SKM-1 (cell line): ENCODE measurements at regions not wholly inside any gene's neighbourhood (a gene's known extent, or its start where the extent isn't known, plus 50 kb on each side); places are given as distances from the start of the nearest gene placed in this dataset.

Source experiments
- DNase-seq: peaks from one replicate; lab custom pipeline; 2025; ENCODE audit not compliant: unreplicated experiment; lab: John Stamatoyannopoulos, UW

DNA sequence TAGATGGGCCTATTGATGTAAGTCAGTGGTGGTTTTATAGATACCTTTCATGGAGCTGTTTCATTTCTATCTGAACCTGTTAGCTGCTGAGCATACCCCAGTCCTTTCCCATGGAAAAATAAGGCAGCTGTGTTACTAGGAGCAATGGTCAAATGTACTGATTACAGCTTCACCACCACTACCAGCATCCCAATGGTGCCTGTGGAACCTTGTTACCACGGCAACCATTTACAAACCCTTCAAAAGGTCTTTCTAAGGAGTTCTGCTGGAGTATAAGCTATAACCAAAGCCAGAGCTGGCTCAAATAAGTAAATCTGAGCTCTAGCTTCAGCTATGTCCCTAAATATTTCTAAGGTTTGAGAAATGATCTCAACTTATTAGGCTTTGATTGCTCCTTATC is 133.4 kb upstream of the ACP3 start:
- DNase-seq: no peak

DNA sequence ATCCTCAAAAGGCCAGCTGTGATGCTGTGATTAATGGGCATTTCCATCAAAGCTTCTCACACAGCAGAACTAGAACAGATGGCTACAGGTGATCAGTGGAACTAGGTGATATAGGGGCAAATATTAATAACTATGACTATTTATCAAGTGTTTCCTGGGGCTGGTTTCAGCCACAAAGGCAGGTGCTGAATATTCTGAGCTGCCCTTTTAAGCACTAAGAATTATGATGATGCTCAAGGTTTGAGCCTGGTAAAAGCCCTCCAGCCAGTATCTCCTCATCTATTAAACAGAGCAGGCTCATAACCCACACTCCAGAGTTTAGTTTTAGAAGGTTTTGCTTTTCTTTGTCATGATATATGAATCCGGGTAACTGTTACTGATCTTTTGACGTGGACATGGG is 129.5 kb upstream of the ACP3 start:
- no peak for DNase-seq

DNA sequence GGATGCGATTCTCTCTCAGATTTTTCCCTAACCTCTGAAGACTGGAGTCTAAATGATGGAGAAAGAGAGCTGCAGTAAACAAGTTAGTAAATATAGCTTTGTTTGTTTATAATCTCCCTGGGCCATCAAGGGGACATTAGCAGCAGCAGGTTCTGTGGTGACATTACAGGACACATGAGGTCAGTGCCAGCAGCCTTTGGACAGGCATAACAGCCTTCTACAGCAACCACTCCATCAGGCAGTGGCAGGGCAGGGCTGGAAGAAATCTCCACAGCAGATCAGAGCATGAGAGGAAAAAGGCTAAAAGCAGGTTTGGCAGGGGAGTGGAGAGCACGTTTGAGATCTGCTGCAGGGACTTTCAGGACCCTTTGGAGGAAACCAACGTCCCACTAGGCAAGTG is 127.6 kb upstream of the ACP3 start:
- DNase-seq: no peak

DNA sequence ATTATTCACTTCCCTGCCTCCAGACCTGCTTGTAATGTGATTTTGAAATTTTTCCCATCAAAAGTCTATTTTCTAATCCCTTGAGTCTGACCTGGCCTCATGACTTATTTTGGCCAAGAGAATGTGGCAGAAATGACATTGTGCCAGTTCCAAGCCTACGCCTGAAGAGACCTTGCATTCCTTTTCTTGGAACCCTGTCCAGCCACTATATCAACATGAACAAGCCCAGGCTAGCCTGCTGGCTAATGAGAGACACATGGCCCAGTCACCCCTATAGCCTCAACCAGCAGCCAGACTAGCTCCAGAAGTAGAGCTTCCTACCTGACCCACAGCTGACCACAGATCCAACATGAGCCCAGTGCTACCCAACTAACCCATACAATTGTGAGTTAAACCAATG is 121.1 kb upstream of the ACP3 start:
- no peak for DNase-seq

DNA sequence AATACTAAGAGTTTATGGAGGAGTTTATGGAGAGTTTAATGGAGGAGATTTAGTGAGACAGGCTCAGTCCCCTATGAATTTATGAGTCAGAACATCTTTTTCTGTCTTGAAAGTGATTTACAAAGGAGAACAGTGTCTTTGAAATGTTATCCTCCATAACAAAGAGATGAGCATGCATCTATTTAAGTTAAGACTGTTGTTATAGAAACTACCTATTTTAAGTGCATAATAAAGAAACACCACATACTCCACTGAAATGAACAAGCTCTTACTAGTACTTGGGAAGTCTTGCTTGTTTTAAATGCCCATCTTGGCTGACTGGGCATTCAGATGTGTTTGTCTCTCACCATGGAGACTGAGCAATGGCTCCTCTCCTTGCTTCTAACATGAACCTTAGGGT is 118.7 kb upstream of the ACP3 start:
- no peak for DNase-seq

DNA sequence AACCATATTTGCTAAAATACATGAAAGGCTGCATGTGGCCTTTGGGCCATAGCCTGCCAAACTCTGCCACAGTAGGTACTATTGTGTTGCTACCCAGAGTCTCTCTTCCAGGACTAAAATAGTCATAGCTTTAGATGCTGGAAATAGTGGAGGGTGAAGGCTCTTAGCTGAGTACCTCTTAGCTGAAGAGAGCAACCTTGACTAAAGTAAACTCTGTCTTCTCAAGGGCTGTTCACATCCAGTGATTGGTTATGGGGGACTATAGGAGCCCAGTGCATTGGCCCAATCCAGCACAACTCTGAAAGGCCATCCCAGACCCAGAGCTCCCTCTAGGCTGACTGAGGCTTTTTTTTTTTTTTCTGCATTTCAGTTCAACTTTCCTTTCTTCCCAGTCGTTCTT is 117.8 kb upstream of the ACP3 start:
- DNase-seq: no peak

DNA sequence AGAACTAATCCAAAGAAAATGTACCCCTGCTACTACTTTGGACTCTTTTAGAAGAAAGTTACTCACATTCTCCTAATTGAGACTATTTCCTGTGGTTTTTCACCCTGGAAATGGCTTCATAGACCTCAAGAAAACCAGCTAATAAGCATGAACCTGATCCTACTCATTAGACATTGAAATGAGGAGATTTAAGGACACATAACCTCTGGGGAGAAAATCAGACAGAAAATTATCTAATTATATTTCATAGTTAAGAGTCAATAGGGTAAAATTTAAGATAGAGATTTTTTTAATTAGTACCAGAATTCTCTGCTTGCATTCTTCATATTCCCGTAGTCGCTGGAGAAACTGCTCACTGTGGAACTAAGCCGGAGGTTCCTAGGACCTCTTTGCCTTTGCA is 114.6 kb upstream of the ACP3 start:
- DNase-seq: no peak

DNA sequence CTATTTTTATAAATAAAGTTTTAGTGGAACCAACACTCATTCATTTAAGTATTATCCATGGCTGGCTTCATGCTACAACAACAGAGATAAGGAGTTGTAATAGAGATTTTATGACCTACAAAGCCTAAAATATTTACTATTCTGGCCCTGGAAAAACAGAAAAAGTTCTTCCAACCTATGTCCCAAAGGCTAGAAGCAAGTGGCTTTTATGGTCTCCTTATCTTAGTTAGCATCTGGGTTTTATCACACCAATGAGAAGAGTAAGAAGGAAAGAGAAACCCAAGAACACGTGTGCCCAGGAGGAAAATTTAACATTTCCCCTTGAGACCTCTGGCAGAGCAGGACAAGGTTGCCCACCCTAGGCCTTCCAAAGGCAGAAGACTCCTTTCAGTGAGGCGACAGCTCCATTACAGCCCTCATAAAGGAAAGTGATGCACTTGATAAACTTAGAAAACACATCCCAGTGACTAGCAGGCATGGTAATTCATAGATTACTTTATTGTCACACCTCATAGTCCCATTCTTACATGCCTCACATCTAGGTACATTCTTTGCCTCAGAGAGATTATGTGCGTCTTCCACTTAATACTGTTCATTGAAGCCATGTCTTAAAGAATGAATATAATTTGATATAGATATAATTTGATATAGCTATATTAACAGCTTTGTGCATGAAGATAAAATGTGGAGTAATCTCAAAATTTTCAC is 113.2 kb upstream of the ACP3 start:
- no peak for DNase-seq

DNA sequence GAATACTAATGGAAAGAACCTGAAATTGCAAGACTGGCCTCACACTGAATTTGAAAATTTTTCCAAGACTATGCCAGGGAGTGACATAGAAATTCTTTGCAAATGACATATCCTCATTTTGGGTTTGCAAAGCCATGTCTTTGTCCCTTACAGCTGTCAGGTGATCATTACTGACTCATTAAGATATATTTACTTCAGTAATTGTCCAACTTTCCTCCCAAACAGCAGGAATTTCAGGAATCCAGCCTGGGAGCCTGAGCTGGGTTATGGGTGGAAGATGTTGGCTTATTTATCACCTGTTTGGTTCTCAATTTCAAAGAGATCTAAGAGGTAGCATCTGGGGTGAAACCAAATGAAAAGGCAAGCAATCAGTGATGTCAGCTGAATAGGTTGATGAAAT is 111.6 kb upstream of the ACP3 start:
- no peak for DNase-seq

DNA sequence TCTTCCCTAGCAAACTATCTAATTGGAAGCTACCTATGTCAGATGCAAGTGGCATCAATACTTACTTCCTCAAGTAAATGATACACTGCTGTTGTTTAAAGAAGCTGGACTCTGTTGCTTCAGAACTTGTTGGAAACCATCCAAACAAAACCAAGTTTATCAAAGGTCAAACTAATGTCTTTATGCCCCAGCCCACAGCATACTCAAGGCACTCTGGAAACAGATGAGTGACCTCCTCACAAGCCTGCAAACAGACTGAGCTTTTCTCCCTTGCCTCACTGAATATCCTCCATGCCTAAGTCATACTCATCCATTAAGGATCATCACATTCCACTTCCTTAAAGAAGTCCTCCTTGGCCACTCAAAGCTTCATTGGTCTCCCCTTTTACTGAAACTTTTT is 107.4 kb upstream of the ACP3 start:
- DNase-seq: no peak

DNA sequence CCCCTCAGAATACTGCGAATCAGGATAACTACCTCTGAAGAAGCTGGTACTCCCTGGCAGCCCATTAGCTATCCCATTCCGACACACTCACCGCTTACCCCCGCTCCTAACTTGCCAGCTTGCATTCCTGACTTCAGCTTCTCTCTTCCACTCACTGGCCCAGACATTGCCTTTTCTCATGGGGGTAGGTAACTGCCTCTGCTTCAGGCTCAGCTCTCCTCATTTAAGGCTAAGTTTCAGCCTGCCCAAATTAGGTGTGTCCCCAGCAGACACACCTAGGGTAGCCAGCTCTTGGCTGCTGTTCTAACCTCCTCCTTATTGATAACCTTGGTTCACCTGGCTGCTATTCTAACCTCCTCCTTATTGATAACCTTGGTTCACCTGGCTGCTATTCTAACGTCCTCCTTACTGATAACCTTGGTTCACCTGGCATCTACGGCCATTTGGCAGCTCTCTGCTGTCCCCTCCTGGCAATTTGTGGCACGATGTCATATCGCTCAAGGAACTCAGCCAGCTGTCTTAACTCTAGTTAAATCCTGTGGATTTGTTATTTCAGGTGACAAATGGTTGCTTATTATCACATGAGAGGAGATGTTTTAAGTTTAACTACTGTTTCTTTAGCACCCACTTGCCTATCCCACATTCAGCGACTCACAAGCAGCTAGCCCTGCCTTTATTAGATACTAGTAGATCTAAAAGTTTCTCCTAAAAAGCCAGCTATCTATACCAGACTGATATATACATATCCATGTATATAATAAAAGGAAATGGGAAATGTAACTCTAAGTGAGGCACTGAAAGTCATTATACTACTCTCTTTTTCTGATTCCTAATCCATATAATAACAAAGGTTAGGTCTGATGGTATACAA is 106.5 kb upstream of the ACP3 start:
- no peak for DNase-seq

DNA sequence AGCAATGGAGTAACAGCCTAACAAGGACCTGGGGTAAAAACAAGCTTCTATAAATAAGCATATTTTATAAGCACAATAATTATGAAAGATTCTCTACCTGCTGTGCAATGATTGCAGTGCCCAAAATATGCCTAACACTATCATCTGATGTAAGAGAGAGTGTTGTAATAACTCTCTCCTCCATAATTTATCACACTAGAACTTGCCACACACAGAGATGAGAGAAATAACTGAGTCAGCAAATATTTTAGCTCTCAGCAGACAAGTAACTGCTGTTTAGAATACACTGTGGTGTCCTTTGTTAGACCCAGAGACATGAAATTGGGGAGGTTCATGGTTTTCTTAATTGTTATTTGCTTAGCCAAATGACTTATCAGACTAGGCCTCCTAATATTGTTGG is 105.3 kb upstream of the ACP3 start:
- no peak for DNase-seq

DNA sequence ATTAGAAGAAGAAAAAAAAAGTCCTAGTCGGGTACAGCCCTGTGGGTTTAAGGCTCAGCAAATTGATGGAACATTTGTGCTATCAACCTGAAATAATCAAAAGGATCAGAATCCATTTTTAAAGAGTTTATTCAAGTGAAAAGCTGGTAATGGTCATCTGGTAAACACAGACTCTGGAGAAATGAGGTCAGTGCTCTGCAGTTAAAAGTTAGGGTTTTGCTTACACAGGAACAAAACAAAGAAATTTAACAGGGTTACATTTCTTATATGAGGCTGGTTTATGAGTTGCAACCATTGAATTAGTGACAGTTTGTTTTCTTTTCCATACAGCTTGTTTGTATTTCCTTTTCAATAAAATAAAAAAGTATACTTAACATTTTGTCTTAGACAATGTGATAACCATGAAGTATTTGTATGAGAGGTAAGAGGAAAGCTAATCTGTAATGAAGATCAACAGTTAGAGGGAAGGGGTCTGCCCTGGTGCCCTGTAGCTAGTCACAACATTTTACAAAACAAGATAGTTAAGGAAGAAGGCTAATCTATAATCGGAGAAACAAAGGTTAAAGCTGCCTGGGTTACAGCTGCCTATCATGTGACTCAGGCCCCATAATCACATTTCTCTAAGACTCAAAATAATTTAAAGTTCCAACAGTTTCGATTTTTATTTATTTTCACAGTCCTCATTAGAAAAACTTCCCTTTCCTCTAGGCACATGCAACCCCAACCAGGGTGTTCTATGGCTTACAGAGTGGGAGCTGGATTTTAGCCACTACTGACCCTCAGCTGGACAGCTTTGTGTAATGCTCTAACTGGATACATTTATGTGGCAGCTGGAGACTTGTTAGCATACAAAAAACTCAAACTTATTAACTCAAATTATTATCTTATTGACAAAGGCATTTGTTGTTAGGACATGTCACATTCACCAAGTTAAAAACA is 98.1 kb upstream of the ACP3 start:
- DNase-seq: no peak

DNA sequence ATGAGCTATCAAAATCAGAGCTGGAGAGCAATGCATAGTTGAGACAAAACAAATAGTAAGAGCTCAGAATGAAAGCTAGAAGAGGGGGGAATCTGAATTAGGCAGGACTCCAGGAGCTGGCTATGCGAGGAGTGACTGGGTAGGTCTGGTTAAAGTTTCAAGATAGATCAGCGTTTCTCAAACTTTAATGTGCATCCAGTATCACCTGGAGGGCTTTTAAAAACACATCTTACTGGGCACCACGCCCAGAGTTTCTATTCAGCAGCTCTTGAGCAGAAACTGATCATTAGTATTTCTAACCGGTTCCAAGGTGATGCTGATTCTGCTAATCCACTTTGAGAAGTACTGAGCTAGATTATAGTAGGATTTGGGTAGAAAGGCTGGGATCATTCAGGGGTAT is 96.2 kb upstream of the ACP3 start:
- DNase-seq: no peak

DNA sequence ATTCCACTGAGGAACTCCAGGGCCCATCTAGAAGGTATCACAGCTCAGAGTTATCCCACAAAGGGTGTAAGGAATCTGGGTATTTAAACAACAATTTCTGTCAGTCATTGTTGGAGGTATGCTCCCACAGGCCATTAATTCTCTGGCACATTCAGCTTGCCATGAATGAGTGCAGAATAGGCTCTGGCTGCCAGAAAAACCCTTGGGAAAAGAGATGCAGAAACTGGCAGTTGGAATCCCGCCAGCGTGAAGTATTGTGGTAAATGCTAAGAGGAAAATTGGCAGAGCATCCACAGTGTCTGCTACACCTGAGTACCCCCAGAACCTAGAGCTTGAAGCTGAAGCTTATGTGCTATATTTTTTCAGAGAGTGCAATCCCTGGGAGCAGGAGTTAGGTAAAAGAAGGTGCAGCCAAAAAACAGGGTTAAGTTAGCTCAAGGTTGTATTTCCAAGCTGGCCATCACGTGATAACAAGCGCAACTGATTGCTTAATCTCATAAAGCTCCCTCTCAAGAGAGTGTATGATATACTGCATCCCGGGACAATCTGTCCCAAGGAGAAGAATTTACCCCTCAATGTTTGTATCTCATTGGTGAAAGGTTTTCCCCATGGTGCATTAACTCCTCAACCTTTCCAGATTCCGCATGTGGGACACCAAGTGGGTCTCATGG is 94.2 kb upstream of the ACP3 start:
- no peak for DNase-seq

DNA sequence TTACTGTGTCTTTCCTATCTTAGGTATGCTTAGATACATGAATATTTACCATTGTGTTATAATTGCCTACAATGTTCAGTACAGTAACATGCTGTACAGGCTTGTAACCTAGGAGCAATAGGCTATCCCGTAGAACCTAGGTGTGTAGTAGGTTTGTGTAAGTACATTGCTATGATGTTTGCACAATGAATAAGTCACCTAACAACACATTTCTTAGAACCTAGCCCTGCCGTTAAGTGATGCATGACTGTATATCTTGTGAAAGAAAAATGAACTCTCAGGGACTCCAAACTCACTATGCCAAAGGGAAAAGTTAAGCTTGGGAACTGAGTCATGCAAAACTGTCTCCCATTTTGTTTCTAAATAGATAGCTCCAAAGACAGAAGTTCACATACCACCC is 91.5 kb upstream of the ACP3 start:
- DNase-seq: no peak

DNA sequence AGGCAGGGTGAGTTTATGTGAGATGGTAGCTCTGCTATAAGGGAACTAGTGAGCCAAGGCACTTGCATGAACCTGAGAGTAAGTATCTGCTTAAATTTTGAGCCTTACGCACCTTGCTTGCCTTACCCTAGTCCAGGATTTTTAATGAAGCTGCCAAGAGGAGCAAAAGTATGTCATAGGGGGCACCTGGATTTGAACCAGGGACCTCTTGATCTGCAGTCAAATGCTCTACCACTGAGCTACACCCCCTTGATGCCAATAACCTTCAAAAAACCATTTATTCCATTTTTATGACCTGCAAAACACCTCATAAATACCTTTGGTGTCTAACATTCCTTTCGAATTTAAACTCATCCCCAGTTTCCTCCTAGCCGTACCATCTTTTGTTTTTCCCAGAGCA is 88.3 kb upstream of the ACP3 start:
- no peak for DNase-seq

DNA sequence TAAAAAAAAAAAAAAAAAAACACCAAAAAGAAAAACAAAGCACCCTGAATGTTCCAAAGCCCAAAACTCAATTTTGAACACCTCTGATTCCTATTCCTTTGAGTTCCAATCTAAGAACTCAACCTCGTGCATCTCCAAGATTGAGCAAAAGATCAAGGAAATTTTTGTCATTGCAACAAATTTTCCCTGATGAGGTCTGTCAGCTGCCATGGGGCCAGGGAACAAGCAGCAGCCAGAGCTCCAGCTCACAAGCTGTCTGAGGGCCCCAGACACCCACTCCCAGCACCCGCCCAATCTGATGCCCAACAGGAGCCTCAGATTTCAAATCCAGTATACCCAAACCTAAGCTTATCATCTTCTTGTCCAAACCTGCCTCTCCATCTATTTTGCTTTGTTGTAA is 87.6 kb upstream of the ACP3 start:
- DNase-seq: no peak

DNA sequence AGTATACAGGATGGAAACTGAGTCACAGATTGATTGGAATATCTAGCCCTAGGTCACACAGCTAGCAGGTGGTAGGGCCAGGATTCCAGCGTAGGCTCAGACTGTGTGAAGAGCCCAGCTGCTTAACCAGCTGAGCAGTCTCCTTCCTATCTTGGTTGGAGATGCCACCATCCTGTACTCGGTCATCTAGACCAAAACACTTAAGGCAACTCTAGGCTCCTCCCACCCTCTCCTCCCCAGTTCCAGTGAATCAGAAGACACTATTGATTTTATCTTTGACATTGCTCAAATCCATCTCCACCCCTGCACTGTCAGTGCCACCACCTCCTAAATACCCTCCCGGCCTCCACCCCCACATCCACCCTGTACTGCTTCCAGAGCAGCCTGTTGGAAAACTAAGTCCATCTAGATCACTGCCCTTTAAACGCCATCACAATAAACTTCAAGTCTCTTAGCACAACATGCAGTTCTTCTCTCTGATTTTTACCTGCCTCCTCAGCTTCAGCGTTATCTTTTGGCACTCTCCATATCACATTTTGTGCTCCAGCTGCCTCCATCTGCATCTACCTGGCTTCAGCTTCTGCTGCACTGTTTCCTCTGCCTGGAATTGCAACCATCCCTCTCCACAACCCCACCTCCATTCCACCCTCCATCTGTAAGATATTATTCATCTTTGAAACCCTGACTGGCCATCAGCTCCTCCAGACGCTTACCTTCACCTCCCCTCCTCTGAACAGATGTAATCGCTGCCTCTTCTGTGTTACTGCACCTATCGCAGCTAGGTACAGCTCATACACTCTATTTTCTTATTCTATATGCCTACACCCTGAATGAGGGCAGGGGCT is 86.8 kb upstream of the ACP3 start:
- no peak for DNase-seq

DNA sequence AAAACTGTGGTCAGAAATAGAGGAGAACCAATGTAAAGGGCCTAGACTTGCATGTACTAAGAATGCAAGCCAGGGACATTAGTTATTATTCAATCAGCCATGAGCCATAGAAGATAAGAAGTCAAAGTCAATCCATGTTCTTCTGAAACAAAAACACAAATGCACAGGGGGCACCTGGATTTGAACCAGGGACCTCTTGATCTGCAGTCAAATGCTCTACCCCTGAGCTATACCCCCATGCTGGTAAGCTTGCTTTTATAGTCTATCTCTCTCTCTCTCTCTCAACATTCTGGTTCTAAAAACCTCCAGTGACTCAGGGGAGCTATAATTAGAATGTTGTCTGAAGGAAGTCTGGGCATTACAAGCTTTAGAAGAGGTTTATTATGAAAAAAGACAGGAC is 85.6 kb upstream of the ACP3 start:
- DNase-seq: no peak
